ENCODE measurements at regions not wholly inside any gene's neighbourhood (a gene's known extent, or its start where the extent isn't known, plus 50 kb on each side); places are given as distances from the start of the nearest gene placed in this dataset.
A peak's percentile ranks its signal among the peaks of the same experiment; 100 is the strongest.

- no peaks in the 10 kb centered on the region for H3K79me2 ChIP-seq (ENCODE audit: insufficient read depth, low read depth, low read length)
- no peak overlapping the region for H3K27ac ChIP-seq (ENCODE audit: low read depth, low read length, poor library complexity, severe bottlenecking)
- no peaks in the 10 kb centered on the region for H3K36me3 ChIP-seq (ENCODE audit: insufficient read depth, low read length)
- no peaks in the 10 kb centered on the region for H3K4me1 ChIP-seq (ENCODE audit: insufficient read depth, low read length, poor library complexity, severe bottlenecking)
- ChIA-PET CTCF (ENCODE audit: unreplicated experiment) (no interaction called here), POLR2A (no interaction called here)
- H3K4me3 ChIP-seq (ENCODE audit: low read depth, low read length, poor library complexity, severe bottlenecking): no peak overlapping the region
- no peaks in the 10 kb centered on the region for H3K9me3 ChIP-seq (ENCODE audit: low read length)
- no peaks in the 10 kb centered on the region for H4K20me1 ChIP-seq (ENCODE audit: insufficient read depth, low read length)
- no peak overlapping the region for H2AFZ ChIP-seq (ENCODE audit: low read length)
- intact Hi-C loops (cut with micrococcal nuclease; ENCODE audit: unreplicated experiment): no loop called here
- no peak overlapping the region for H3K4me2 ChIP-seq (ENCODE audit: low read length)
- no peaks in the 10 kb centered on the region for H3K9me2 ChIP-seq (ENCODE audit: insufficient read depth, low read length)
- DNase-seq (ENCODE audit: low spot score): no peak
- 0 out of 2 replicates have a peak, but pooled peaks have one; percentile 15 for TF ChIP-seq CTCF (conservative IDR thresholded peaks at IDR 0.05; ENCODE audit: low read length)
- TF ChIP-seq EZH2phosphoT487 (IDR thresholded peaks at IDR 0.05; ENCODE audit: borderline replicate concordance, low read depth, low read length): no peak
- no TSS peak for BruUV-seq (replicated peaks)
Observed at GRCh38 chr13:84645196-84646012, 763.1 kb upstream of the SLITRK1 start.

GRCh38 chr13:84641491-84641890, 759.2 kb upstream of the SLITRK1 start:
- no TSS peak for BruUV-seq (replicated peaks)
- Histone ChIP-seq H4K20me1 (ENCODE audit: insufficient read depth, low read length) (no peaks in the 10 kb centered on the region), H3K4me3 (ENCODE audit: low read depth, low read length, poor library complexity, severe bottlenecking) (no peak overlapping the region), H3K9me2 (ENCODE audit: insufficient read depth, low read length) (no peaks in the 10 kb centered on the region), H3K79me2 (ENCODE audit: insufficient read depth, low read depth, low read length) (no peaks in the 10 kb centered on the region), H3K36me3 (ENCODE audit: insufficient read depth, low read length) (no peaks in the 10 kb centered on the region), H3K27ac (ENCODE audit: low read depth, low read length, poor library complexity, severe bottlenecking) (no peak overlapping the region), H3K4me1 (ENCODE audit: insufficient read depth, low read length, poor library complexity, severe bottlenecking) (no peaks in the 10 kb centered on the region), H3K4me2 (ENCODE audit: low read length) (no peak overlapping the region), H2AFZ (ENCODE audit: low read length) (no peak overlapping the region), H3K9me3 (ENCODE audit: low read length) (no peaks in the 10 kb centered on the region)
- TF ChIP-seq EZH2phosphoT487 (IDR thresholded peaks at IDR 0.05; ENCODE audit: borderline replicate concordance, low read depth, low read length): no peak
- TF ChIP-seq CTCF (conservative IDR thresholded peaks at IDR 0.05; ENCODE audit: low read length): no peak
- ChIA-PET POLR2A (interaction anchor here (1.3 kb wide), 1 partner anchor 74 kb away, joined by 3 read pairs; no protein-coding TSS in a partner anchor), CTCF (ENCODE audit: unreplicated experiment) (no interaction called here)
- no peak for DNase-seq (ENCODE audit: low spot score)
- intact Hi-C loops (cut with micrococcal nuclease; ENCODE audit: unreplicated experiment): no loop called here

DNA sequence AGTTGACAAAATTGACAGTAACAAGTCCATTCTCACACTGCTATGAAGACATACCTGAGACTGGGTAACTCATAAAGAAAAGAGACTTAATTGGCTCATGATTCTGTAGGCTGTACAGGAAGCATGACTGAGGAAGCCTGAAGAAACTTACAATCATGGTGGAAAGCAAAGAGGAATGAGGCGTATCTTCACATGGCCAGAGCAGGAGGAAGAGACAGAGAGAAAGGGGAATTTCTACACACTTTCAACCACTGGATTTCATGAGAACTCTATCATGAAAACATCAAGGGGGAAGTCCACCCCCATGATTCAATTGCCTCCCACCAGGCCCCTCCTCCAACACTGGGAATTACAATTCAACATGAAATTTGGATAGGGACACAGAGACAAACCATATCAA, 758.4 kb upstream of the SLITRK1 start:
- TF ChIP-seq CTCF (conservative IDR thresholded peaks at IDR 0.05; ENCODE audit: low read length) (no peak), EZH2phosphoT487 (IDR thresholded peaks at IDR 0.05; ENCODE audit: borderline replicate concordance, low read depth, low read length) (no peak)
- no peak overlapping the region for H3K27ac ChIP-seq (ENCODE audit: low read depth, low read length, poor library complexity, severe bottlenecking)
- H4K20me1 ChIP-seq (ENCODE audit: insufficient read depth, low read length): no peaks in the 10 kb centered on the region
- ChIA-PET CTCF (ENCODE audit: unreplicated experiment) (no interaction called here), POLR2A (interaction anchor here (0.6 kb wide), 1 partner anchor 147 kb away, joined by 3 read pairs; no protein-coding TSS in a partner anchor)
- H3K4me2 ChIP-seq (ENCODE audit: low read length): no peak overlapping the region
- H3K9me2 ChIP-seq (ENCODE audit: insufficient read depth, low read length): no peaks in the 10 kb centered on the region
- H3K4me1 ChIP-seq (ENCODE audit: insufficient read depth, low read length, poor library complexity, severe bottlenecking): no peaks in the 10 kb centered on the region
- H3K36me3 ChIP-seq (ENCODE audit: insufficient read depth, low read length): no peaks in the 10 kb centered on the region
- BruUV-seq (replicated peaks): no TSS peak
- no peak overlapping the region for H2AFZ ChIP-seq (ENCODE audit: low read length)
- H3K9me3 ChIP-seq (ENCODE audit: low read length): no peaks in the 10 kb centered on the region
- no peak for DNase-seq (ENCODE audit: low spot score)
- no peak overlapping the region for H3K4me3 ChIP-seq (ENCODE audit: low read depth, low read length, poor library complexity, severe bottlenecking)
- H3K79me2 ChIP-seq (ENCODE audit: insufficient read depth, low read depth, low read length): no peaks in the 10 kb centered on the region
- intact Hi-C loops (cut with micrococcal nuclease; ENCODE audit: unreplicated experiment): no loop called here
